RWPE2 (cell line): ENCODE measurements at regions not wholly inside any gene's neighbourhood (a gene's known extent, or its start where the extent isn't known, plus 50 kb on each side); places are given as distances from the start of the nearest gene placed in this dataset.

Source experiments
- ATAC-seq: fragments of 200-7000 bp; cut with Tn5 transposase; 3 replicates; pipeline ENCODE4 v1.9.1; 2021; ENCODE audit warnings: low read depth
- DNase-seq: peaks from one replicate; pipeline ENCODE4 v3.0.0-alpha.2; 2020; ENCODE audit warnings: low spot score
- H3K27ac ChIP-seq: fragments of 450-650 bp; 2 replicates; pipeline ENCODE4 v1.5.1; 2017; ENCODE audit warnings: mild to moderate bottlenecking; ENCODE audit not compliant: poor library complexity, severe bottlenecking
- H3K27me3 ChIP-seq: fragments of 250-450 bp; sonication (Bioruptor Pico); 2 replicates; pipeline ENCODE4 v1.5.1; 2021; ENCODE audit warnings: mild to moderate bottlenecking, moderate library complexity; ENCODE audit not compliant: insufficient read depth, poor library complexity, severe bottlenecking
- H3K36me3 ChIP-seq: fragments of 250-450 bp; sonication (Bioruptor Pico); 2 replicates; pipeline ENCODE4 v1.5.1; 2020; ENCODE audit warnings: low read depth, mild to moderate bottlenecking, moderate library complexity
- H3K4me1 ChIP-seq: fragments of 250-450 bp; sonication (Bioruptor Pico); 2 replicates; pipeline ENCODE4 v1.5.1; 2021; ENCODE audit warnings: mild to moderate bottlenecking, moderate library complexity; ENCODE audit not compliant: insufficient read depth, poor library complexity, severe bottlenecking
- H3K4me3 ChIP-seq: fragments of 250-450 bp; sonication (Bioruptor Pico); 2 replicates; pipeline ENCODE4 v1.5.1; 2021; ENCODE audit warnings: mild to moderate bottlenecking, moderate library complexity; ENCODE audit not compliant: severe bottlenecking
- H3K9me3 ChIP-seq: fragments of 250-450 bp; sonication (Bioruptor Pico); 2 replicates; pipeline ENCODE4 v1.5.1; 2021; ENCODE audit warnings: mild to moderate bottlenecking, moderate library complexity; ENCODE audit not compliant: severe bottlenecking
- CTCF ChIP-seq: fragments of 450-650 bp; IDR thresholded peaks from one replicate; pipeline ENCODE4 v1.5.1; 2017; ENCODE audit warnings: mild to moderate bottlenecking, moderate library complexity; ENCODE audit not compliant: poor library complexity, severe bottlenecking

GRCh38 chrX:99394456-99394855, 1015.6 kb downstream of the PCDH19 start:
- H3K4me1 ChIP-seq = no peaks in the 10 kb centered on the region
- no peaks in the 10 kb centered on the region for H3K9me3 ChIP-seq
- no peak for DNase-seq
- H3K27ac ChIP-seq = no peak overlapping the region
- H3K27me3 ChIP-seq = no peaks in the 10 kb centered on the region
- no peak overlapping the region for H3K4me3 ChIP-seq
- no peak for TF ChIP-seq CTCF
- no peaks in the 10 kb centered on the region for H3K36me3 ChIP-seq
- ATAC-seq = no peak

GRCh38 chrX:99384594-99385374, 1025.3 kb downstream of the PCDH19 start:
- no peak for ATAC-seq
- Histone ChIP-seq H3K4me1 (no peaks in the 10 kb centered on the region), H3K4me3 (no peak overlapping the region)

GRCh38 chrX:99383786-99384185, 1026.3 kb downstream of the PCDH19 start:
- no peak for TF ChIP-seq CTCF
- H3K4me1 ChIP-seq = no peaks in the 10 kb centered on the region
- H3K36me3 ChIP-seq = no peaks in the 10 kb centered on the region
- no peak overlapping the region for H3K4me3 ChIP-seq
- H3K27me3 ChIP-seq = no peaks in the 10 kb centered on the region
- H3K9me3 ChIP-seq = no peaks in the 10 kb centered on the region
- no peak for DNase-seq
- no peak for ATAC-seq
- no peak overlapping the region for H3K27ac ChIP-seq

More at GRCh38 chrX:99384594-99385374, 1025.3 kb downstream of the PCDH19 start:
- Histone ChIP-seq H3K9me3 (no peaks in the 10 kb centered on the region), H3K36me3 (no peaks in the 10 kb centered on the region), H3K27ac (no peak overlapping the region), H3K27me3 (no peaks in the 10 kb centered on the region)
- no peak for TF ChIP-seq CTCF
- no peak for DNase-seq

GRCh38 chrX:99371976-99372595, 1038.0 kb downstream of the PCDH19 start:
- Histone ChIP-seq H3K9me3 (no peaks in the 10 kb centered on the region), H3K36me3 (no peaks in the 10 kb centered on the region), H3K4me3 (no peak overlapping the region), H3K27me3 (no peaks in the 10 kb centered on the region), H3K27ac (no peak overlapping the region), H3K4me1 (no peaks in the 10 kb centered on the region)
- no peak for TF ChIP-seq CTCF
- ATAC-seq = no peak
- DNase-seq = no peak

- TF ChIP-seq CTCF = no peak
- Histone ChIP-seq H3K4me3 (no peak overlapping the region), H3K9me3 (no peaks in the 10 kb centered on the region), H3K27me3 (no peaks in the 10 kb centered on the region), H3K27ac (no peak overlapping the region), H3K4me1 (no peaks in the 10 kb centered on the region), H3K36me3 (no peaks in the 10 kb centered on the region)
- ATAC-seq (no peak), DNase-seq (no peak)
These were observed 1056.7 kb downstream of the PCDH19 start for GRCh38 chrX:99353412-99353811.
